Endothelial cell of umbilical vein (primary cell): ENCODE measurements at regions not wholly inside any gene's neighbourhood (a gene's known extent, or its start where the extent isn't known, plus 50 kb on each side); places are given as distances from the start of the nearest gene placed in this dataset.
"Not testable (repeated sequence)": the region's sequence is repeated elsewhere in the genome, so short reads cannot be mapped to it uniquely, and the experiment has no call there.

Experiments
- BruUV-seq: library from RNA; stranded (reverse); fragments of 400-500 nt; replicated peaks from 2 replicates; lab custom pipeline; 2021; lab: Mats Ljungman, UMichigan
- CTCF ChIA-PET: fragments of 300-600, 350-600 bp; sonication (Branson Sonifier 250); formaldehyde crosslinking; loops from one replicate; lab custom pipeline; 2021; ENCODE audit warnings: antibody characterized with exemption, inconsistent platforms; lab: Charles Lee
- POLR2A ChIA-PET: fragments of 300-600, 350-600 bp; sonication (Branson Sonifier 250); formaldehyde crosslinking; loops from one replicate; lab custom pipeline; 2021; ENCODE audit warnings: antibody characterized with exemption, inconsistent platforms; lab: Charles Lee
- DNase-seq: peaks from one replicate; pipeline ENCODE4 v3.0.0-alpha.2; 2011; ENCODE audit warnings: low read depth, low spot score
- FAIRE-seq: peaks from 2 replicates; lab custom pipeline; 2011; peaks lifted over from hg19 to GRCh38; lab: Jason Lieb, UNC
- H2AFZ ChIP-seq: 2 replicates; pipeline ENCODE4 v1.6.0; 2012; ENCODE audit warnings: low read depth, low read length, control low read depth, inconsistent platforms
- H3K27ac ChIP-seq: 2 replicates; pipeline ENCODE4 v1.5.1; 2011; ENCODE audit warnings: low read depth, mild to moderate bottlenecking, control low read depth, low read length, moderate library complexity; ENCODE audit not compliant: insufficient read depth
- H3K27me3 ChIP-seq, 2 experiments: 2 replicates each; pipeline versions ENCODE4 v1.6.0 to v1.6.1; 2011; ENCODE audit warnings: low read length in 2 of 2, mixed read lengths in 1 of 2; ENCODE audit not compliant: control insufficient read depth in 2 of 2, insufficient read depth in 2 of 2
- H3K36me3 ChIP-seq, 2 experiments: 2 replicates in 1 of 2; 3 replicates in 1 of 2; pipeline ENCODE4 v1.5.1; 2011; ENCODE audit warnings: low read length in 2 of 2, mild to moderate bottlenecking in 1 of 2, moderate library complexity in 1 of 2; ENCODE audit not compliant: control insufficient read depth in 2 of 2, insufficient read depth in 2 of 2; ENCODE audit errors: extremely low read depth in 1 of 2
- H3K4me1 ChIP-seq: 3 replicates; pipeline ENCODE4 v1.5.1; 2011; ENCODE audit warnings: mild to moderate bottlenecking, low read length; ENCODE audit not compliant: control insufficient read depth, insufficient read depth; ENCODE audit errors: extremely low read depth
- H3K4me2 ChIP-seq: 2 replicates; pipeline ENCODE4 v1.6.1; 2011; ENCODE audit warnings: low read length, control low read depth, mixed read lengths; ENCODE audit not compliant: insufficient read depth
- H3K4me3 ChIP-seq, 3 experiments: fragments of 200-600 bp in 1 of 3; sonication (generic), shearing (Covaris generic) in 1 of 3; replicated peaks in 1 of 3; 2 replicates each; pipeline ENCODE4 v1.5.1; 2011 to 2016; ENCODE audit warnings: control low read depth in 3 of 3, low read length in 3 of 3, mild to moderate bottlenecking in 2 of 3, inconsistent platforms in 1 of 3, low read depth in 1 of 3, moderate library complexity in 1 of 3; ENCODE audit not compliant: insufficient read depth in 1 of 3
- H3K79me2 ChIP-seq: 2 replicates; pipeline ENCODE4 v1.6.0; 2012; ENCODE audit warnings: low read length, inconsistent platforms; ENCODE audit not compliant: control insufficient read depth, insufficient read depth
- H3K9ac ChIP-seq: replicated peaks from 2 replicates; pipeline ENCODE3; 2011; ENCODE audit warnings: low read length, control low read depth; ENCODE audit not compliant: insufficient read depth; ENCODE audit errors: extremely low read depth
- H3K9me1 ChIP-seq: replicated peaks from 3 replicates; pipeline ENCODE4 v1.6.0; 2011; ENCODE audit warnings: mild to moderate bottlenecking, low read length; ENCODE audit not compliant: control insufficient read depth, insufficient read depth; ENCODE audit errors: extremely low read depth
- H3K9me3 ChIP-seq: replicated peaks from 2 replicates; pipeline ENCODE4 v1.5.1; 2012; ENCODE audit warnings: low read length, inconsistent platforms; ENCODE audit not compliant: control insufficient read depth, insufficient read depth
- H4K20me1 ChIP-seq: replicated peaks from 2 replicates; pipeline ENCODE3; 2011; ENCODE audit warnings: mild to moderate bottlenecking, low read length; ENCODE audit not compliant: control insufficient read depth, insufficient read depth; ENCODE audit errors: extremely low read depth
- FOS ChIP-seq: IDR thresholded peaks from 2 replicates; pipeline ENCODE4 v1.6.1; 2011; ENCODE audit warnings: mild to moderate bottlenecking, low read length, moderate library complexity, borderline replicate concordance; ENCODE audit not compliant: insufficient read depth
- dilution Hi-C: fragments of 300-500 bp; cut with MboI; formaldehyde crosslinking; loops from one replicate; pipeline ENCODE4 v1.15.0; 2019; ENCODE audit warnings: low sequenced_read_pairs; ENCODE audit not compliant: extremely low pct_ligation_motif_present
- intact Hi-C: fragments of 100-400 bp; cut with micrococcal nuclease; formaldehyde crosslinking; loops from one replicate; pipeline ENCODE4 v1.10.0; 2022

- DNase-seq, result no peak
- no peak for FAIRE-seq
- Histone ChIP-seq H3K4me1 (no peaks in the 10 kb centered on the region), H4K20me1 (no peaks in the 10 kb centered on the region), H2AFZ (no peak overlapping the region), H3K27me3 (no peaks in the 10 kb centered on the region), H3K4me2 (no peak overlapping the region), H3K79me2 (no peaks in the 10 kb centered on the region), H3K9me1 (no peaks in the 10 kb centered on the region), H3K27ac (no peak overlapping the region), H3K4me3 (no peak overlapping the region), H3K9me3 (peaks cover 1% of the 10 kb centered on the region), H3K9ac (no peak overlapping the region), H3K36me3 (no peaks in the 10 kb centered on the region)
- intact Hi-C loops (no loop called here), dilution Hi-C loops (no loop called here)
- CTCF ChIA-PET, result no interaction called here
- no peak for TF ChIP-seq FOS
- POLR2A ChIA-PET, result no interaction called here
- BruUV-seq, result no TSS peak
Measured at GRCh38 chr6:86500035-86500434, 437.3 kb upstream of the HTR1E start.

GRCh38 chr6:86489042-86489441 is 448.3 kb upstream of the HTR1E start:
- CTCF ChIA-PET, BruUV-seq, H3K4me1 ChIP-seq, H4K20me1 ChIP-seq, dilution Hi-C loops, H3K27ac ChIP-seq, H3K9me3 ChIP-seq, H3K36me3 ChIP-seq, H3K4me3 ChIP-seq, DNase-seq, FAIRE-seq, H3K9me1 ChIP-seq, H2AFZ ChIP-seq, H3K79me2 ChIP-seq, H3K4me2 ChIP-seq, intact Hi-C loops, POLR2A ChIA-PET, H3K27me3 ChIP-seq, H3K9ac ChIP-seq: not testable (repeated sequence)
